Central memory CD4-positive, alpha-beta T cell (primary cell): ENCODE measurements at regions not wholly inside any gene's neighbourhood (a gene's known extent, or its start where the extent isn't known, plus 50 kb on each side); places are given as distances from the start of the nearest gene placed in this dataset.

ENCODE experiments used
- DNase-seq: peaks from one replicate; pipeline ENCODE4 v3.0.0; 2022

DNA sequence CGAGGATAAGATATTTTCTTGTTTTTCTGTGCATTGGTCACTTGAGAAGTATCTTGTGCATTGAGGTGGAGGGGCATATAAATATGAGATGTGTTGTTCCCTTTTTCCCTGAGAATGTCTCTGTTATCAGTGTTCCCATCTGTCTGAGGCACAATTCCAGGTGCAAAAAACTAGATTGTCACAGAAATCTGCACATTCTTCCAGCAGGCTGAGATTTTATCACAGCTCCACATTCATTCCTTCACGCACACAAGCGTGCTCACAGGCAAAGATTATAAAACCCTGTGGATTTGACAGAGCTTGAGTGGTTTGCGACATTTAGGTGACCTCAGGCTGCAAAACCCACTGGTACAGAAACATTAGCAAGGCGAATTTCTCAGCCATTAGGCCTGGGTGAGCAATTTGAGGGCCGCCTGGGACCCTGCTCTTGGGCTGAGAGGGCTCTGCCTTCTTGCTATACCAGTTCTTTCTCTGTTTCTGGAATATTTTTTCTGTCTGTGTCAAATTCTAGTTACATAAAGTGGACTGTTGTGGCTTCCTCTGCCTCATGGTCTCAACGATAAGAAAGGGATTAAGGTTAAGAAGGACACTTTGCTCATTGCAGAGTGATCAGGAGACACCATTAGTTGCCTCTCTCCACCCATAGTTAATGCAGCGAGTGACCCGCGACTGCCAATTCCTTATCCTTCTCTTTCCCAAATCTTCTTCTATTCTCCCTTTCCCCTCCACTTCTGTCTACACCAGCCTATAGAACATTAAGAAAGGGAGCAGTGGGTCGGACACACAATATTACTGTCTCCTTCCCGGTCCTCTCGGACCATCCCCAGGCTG lies 86.7 kb upstream of the C1QTNF7 start:
- DNase-seq, result no peak

DNA sequence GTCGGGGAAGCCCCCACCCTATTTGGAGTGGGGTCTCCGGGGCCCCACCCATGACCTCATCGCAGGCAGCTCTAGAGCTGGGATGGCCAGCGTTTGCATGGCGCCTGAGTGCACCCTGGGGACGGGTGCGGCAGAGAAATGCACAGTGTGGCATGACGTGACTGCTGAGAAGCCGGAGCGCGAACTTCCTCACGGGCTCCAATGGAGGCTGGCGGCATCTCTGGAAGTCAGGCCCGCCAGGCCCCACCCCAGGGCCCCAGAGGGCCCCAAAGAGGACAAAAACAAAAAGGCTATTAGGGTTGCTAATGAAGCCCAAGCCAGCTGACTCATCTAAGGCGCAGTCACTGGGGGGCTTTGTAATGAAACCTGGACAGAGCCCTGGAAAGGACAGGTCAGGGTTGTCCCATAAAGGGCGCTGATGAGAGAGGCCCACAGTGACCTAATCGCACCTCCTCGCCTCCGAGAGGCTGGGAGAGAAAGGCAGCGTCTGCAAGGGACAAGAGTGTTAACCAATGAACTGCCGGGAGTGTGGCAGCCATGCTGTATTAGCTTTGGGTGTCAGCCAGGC lies 86.0 kb upstream of the C1QTNF7 start:
- DNase-seq, result no peak

DNA sequence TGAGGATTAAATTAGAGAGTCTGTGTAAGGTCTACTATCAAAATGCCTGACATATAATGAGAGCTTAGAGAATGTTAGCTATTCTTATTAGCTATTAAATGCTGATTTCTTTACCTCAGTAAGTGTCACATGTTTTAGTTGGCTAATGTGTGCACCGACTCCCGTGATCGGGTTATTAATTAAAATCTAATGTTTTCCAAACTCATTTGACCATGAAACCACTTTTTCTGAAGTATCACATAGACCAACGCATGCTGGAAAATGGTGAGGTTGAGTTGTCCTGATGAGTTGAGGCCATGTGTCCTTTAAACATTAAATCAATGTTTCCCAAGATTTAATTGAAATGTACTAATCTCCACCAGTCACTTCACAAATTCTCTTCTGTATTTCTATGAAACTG lies 84.8 kb upstream of the C1QTNF7 start:
- DNase-seq, result no peak

DNA sequence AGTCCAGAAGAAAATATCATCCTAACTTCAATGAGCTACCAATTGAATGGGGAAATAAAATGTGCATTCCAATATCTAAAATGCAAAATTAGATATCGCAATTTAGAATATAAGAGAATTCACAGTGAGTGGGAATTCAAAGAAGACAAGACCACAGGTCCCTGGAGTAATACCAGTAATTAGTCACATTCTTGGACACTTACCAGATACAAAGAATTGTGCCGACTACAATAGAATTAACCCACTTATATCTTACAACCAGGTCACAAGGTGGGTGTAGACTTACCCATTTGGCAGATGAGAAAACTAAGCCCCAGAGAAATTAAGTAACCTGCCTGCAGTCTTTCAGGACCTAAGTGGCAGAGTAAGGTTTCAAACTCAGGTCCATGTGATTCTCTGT lies 84.3 kb upstream of the C1QTNF7 start:
- no peak for DNase-seq

DNA sequence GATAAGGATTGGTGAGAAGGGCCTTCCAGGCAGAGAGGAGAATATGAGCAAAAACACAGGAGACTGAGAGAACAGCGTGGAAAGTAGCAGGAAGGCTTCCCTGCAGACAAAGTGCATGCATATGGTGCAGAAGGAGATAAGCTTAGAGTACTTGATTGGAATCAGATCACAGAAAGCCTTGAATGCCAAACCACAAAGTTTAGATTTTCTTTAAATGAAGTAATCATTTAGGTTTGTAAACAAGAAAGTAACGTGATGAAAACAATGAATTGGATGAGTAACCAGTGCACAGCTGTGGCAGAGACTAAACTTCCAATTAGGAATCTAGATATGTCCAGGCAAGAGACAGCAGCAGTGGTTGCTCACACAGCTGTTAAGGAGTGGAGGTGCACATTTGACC lies 83.8 kb upstream of the C1QTNF7 start:
- no peak for DNase-seq

DNA sequence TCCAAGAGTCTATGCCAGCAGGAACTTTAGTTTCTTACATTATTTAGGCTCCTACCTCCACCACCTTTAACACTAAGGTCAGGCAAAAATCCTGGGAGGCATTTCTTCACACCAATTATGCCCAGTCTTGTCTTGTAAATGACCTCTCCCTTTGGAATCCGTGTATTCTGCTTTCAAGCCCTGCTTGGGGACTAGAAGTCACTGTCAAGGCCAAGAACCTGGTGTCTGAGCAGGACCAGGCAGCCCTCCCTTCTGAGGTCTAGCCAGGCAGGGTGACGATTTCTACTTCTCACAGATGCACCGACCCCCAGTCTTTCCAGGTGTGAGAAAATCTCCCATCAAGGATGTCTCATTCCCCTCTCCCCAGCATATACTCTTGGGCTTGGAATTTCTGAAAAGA lies 82.7 kb upstream of the C1QTNF7 start:
- DNase-seq, result no peak

DNA sequence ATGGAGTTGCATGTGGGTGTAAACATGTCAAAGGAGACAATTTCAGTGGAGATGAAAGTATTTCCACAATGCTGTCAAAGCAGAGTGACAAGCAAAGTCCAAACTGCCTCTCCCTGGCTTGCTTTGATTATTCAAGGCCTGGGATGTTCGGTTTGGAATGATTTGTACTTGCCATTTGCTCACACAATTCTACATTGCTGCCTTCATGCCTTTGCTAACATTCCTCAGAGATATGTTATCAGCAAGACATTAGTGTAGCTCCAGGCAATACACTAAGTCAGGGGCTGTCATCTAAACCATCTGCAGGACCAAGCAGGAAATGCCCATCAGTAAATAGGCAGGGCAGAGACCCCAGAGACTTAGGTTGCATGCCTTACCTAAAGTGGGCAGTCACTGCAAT lies 79.6 kb upstream of the C1QTNF7 start:
- DNase-seq, result no peak

DNA sequence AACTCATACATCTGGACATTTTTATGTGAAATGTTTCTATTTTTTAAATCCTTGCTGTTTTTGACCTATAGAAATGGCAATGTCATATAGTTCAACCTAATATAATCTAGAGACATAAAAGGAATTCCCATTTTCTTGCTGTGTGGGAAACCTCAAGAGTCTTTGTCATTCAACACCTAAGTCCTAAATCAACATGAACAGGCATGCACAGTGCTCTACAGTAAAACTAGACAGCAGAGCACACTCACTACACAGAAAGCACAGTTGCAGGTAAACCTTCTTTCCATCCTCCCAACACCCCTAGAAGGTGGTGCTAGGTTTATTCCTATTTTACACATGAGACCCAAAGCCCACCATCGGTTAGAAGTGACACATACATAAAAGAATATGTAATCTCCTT lies 79.1 kb upstream of the C1QTNF7 start:
- no peak for DNase-seq

DNA sequence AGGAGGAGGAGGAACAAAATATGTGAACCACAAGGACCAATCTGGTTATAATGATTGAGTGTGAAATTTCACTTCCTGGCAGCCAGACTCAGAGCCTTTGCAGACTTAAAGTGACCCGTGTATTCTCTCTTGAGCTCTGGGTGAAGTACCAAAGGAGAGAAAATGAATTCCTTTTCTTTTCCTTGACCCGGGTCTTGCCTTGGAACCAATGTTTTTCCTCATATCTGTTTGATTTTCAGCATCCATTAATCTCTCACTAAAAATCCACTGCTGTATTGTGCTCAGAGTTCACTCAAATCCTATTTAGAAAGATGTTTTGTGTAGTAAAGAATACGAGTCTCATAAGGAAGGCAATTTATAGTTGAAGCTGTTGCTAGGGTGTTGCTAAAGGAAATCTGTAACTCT lies 78.3 kb upstream of the C1QTNF7 start:
- no peak for DNase-seq

DNA sequence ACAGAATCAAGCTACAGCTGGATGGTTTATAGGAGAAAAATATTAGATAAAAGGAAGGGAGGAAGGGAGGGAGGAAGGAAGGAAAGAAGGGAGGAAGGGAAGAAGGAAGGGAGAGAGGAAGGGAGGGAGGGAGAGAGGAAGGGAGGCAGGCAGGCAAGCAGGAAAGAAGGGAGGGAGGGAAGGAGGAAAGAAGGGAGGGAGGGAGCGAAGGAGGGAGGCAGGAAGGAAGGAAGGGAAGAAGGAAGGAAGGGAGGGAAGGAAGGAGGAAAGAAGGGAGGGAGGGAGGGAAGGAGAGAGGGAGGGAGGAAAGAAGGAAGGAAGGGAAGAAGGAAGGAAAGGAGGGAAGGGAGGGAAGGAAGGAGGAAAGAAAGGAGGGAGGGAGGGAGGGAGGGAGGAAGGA lies 77.9 kb upstream of the C1QTNF7 start:
- DNase-seq, result no peak

DNA sequence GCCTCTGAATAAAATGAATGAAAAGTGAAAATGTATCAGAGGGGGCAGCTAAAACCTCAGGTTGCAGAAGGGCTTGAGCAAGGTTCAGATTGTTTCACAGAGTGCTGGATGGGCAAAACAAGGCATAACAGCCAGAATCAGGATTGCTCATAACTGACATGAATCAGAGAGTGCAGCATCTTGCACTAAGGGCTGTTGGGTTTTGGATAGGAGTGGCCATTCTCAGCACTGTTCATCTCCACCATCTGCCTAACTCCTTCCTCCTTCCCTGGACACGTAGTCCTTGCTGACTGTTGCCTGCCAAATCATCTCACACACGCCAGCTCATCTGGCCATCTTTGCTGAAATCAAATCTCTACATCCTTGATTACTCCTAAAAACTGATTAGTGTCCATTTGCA lies 75.3 kb upstream of the C1QTNF7 start:
- DNase-seq, result no peak

DNA sequence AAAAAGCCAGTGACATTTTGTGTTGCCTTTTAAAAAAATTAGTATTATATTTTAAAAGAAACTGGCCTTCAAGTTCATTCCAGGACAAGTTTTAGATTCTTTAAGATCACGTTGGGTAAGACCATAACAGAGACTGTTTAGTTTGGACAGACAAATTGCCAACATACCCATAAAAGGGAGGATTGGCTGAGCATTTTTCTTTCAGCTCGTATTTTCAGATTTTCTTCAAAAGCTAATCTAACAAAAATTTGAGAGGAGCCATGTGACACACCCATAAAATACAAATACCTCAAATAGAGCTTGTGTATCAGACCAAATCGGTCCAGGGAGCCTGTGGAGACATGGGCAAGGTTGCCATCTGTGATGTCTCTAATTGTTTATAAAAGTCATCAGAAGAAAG lies 74.6 kb upstream of the C1QTNF7 start:
- DNase-seq, result no peak

DNA sequence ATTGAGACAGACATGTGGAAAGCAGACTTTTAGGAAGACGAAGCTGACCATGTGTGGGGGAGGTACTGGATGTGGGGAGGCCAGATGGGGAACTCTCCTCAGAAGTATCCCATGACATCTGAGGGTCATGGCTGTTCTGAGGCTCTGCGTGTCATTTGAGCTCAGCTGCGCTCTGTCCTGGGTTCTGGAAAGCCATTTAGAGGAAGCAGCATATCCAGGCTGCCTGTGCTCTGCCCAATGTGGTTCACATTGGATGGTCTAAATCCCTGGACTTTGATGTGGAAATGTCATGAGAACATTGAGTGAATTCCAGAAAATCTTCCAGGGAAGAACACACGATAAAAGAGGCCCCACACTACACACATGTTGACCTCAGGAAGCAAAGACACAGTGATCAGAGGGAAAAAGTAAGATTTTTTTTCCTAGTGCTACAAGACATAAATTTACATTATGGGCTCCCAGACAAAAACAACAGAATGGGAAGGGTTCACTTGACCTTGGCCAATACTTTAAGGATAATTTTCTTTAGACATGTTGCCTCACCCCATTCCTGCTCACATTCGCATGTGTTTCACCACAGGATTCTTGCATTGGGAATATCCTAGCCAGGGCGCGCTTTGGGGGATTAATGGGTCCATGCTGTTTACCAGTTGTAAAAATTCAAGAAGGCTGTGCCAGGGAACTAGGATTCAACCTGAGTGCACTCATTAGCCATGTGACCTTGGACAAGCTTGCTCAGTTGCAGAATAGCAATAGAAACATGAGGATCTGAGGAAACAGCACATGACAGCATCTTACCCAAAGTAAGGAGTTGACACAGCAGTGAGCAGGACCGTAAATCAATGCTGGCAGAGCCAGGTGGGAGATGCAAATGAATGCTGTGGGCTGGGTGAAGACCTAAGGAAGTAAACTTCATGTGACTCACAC lies 73.2 kb upstream of the C1QTNF7 start:
- no peak for DNase-seq

DNA sequence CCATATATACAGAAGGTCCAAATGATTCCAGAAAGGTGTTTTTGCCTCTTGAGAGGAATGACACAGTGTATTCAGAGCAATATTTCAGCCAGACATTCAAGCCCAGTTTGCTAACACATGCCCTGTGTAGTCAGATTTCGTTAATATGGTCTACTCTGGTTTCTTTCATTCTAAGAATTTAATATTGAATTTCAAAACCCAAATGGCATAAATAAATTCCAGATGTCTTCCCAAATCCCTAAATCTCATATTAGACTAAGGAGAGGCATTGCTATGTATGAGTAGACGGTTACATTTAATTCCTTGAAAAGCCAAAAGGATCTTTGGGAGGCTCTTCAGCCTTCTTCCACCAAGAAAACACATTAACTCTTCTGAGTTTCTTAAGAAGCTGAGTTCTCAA lies 66.3 kb upstream of the C1QTNF7 start:
- no peak for DNase-seq

DNA sequence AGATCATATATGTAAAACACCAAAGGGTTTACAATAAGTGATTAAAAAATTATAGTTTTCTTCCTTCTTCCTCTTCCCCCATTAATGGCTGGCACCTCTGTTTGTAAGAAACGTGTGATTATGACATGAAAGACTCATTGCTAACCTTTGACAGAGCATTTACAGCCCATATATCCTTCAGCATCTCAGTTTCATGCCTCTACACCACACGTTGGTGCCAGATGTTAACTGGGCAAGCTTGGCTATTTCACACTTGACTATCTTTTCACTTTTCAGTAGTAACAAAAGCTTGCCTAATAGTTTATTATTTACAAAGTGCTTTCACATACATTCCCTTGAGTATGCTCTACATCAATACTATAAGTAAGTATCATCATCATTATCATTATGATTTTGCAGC lies 65.3 kb upstream of the C1QTNF7 start:
- no peak for DNase-seq

DNA sequence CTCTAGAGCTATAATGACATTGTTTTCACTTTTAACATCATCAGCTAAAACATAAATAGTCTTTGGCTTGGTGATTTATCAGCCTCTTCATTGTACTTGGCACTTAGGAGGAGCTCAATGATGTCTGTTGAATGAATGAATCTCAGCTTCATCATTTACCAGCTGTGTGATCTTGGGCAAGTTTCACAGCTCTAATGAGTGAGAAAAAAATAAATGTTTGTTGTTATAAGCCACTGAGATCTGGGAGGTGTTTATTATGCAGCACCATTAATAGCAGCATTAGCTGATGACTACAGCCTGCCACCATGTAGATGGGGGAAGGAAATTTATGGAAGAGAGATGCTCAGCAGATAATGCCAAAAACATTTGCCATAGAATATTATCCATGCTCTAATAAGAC lies 63.6 kb upstream of the C1QTNF7 start:
- DNase-seq, result no peak

DNA sequence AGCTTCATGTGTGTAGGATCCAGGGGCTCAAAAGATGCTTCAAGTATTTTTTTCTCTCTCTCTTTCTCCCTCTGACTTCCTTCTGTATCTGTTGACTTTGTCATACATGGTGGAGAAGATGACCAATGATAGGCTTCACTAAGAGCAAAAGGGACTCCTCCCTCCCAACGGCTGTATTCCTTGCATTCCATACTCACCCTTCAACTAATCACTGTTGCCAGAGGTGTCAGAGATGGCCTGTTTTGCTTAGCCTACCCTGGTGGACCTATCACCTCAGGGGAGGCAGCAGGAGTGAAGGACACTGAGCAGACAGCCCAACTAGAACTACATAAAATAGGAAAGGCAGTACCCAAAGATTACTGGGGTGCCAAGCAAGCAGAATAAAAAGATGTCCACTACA lies 62.2 kb upstream of the C1QTNF7 start:
- DNase-seq, result no peak

DNA sequence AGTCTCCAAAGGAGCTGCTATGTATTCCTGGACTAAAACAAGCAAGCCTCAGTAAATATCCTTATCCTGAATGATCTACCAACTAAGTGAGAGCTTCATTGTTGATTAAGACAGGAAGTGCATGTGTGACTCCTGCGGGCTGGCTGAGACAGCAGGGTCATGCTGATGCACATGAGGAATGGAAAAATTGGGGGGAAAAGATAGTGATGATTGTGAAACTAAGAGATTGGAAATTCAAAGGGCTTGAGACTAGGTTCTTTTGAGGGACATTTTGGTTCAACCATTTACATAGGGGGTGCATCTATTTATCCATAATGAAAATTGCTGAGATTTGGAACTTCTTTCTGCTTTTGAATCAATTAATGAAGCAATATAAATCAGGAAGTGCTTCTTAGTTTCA lies 61.1 kb upstream of the C1QTNF7 start:
- no peak for DNase-seq

DNA sequence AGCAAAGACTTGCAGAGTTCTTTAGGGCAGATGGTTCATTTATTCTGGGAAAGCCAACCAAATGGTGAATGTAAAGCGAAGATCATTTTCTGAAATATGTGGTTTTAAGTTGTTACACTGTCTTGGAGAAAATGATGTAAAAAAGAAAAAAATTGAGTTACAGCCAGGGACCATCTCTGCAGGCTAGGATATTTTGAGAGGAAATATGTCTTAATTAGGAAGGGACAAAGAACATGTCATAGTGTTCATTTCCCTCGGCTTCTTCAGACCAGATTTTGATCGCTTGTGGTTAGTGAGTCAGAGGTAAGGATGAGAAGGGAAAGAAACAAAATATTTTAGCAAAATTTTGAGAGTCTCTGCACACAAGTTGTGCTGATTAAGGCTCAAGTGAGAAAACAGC lies 59.0 kb upstream of the C1QTNF7 start:
- no peak for DNase-seq

DNA sequence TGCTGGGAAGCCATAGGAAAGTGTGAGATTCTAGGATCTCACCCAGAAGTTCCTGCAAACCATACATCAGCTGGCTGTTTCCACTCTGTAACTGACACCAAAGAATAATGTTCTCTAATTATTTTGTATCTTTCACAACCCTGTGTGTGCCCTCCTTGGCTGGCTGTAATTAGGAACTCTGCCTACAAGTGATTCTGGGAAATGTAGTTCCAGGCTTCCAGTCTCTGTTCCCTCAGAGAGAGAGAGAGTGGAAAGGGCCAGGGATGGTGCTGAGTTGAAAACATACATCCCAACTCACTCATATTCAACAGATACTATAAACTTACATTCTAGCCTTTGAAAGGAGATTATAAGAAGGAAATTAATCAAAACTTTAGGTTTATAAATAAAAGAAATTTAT lies 57.5 kb upstream of the C1QTNF7 start:
- no peak for DNase-seq

DNA sequence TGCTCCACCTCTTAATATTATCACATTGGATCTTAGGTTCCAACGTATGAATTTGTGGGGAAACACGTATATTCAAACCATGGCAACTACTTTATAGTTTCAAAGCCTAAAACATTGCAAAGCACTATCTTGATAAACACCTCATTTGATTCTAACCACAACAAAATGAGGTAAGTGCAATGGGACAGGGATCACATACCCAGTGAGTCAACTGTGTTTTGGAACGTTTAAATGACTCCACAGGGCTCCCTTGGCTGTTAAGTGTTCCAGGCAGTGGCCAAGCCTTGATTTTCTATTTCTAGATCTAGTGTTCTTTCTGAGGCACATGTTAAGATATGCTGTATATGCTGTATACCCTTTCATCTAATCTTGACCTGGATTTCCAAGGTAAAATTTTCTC lies 54.5 kb upstream of the C1QTNF7 start:
- no peak for DNase-seq

DNA sequence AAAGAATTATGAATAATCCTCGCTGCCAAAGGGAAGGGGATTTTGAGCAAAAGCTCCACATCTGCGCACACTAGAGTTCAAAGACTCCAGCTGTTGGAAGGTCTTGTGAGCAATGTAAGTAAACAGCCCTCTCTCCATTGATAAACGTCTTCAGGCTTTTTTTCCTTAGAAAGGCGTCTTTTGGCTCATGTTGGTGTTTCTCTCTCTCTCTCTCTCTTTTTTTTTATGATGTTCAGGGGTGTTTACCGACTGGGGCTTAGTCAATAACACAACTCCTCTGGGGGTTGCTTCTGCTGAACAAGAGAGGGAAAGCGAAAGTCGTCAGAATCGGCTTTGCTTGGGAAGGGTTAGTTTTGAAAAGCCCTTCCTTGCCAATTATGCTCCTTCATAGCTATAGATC lies 53.2 kb upstream of the C1QTNF7 start:
- DNase-seq, result no peak

DNA sequence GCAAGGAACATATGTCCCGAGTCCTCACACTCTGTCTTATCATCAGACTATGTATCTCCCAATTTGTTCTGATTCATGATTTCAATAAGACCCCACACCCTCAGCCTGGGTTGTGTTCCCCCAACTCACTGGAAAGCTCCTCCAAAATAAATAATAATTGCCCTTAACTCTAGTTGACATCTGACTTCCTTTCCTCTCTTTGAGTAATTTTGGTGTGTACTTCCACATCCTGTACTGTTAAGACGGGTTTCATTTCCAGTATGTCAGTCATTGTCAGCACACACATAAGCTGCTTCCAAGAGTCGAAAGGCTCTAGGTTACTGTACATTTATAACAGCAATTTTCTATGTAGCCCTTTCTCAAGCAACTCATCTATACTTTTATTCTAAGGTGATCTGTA lies 52.2 kb upstream of the C1QTNF7 start:
- DNase-seq, result no peak

DNA sequence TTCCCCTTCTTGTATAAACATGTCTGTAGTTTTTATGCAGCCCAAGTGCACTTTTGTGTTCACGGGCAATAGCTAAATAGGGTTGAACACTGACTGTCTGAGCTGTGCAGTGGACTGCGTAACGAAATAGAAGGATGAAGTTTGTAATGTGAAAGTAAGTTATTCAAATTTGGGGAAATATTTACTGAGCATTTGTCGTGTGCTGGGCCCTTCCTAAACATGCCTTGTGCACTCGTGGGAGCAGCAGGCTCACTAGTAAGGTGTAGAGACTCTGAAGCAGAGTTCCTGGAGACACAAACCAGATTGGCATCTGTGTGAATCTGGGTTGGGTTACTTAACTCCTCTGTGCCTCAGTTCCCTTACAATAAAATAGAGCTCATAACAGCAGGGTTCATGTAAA lies 51.7 kb upstream of the C1QTNF7 start:
- no peak for DNase-seq
